IMR-90 (cell line): ENCODE measurements at regions not wholly inside any gene's neighbourhood (a gene's known extent, or its start where the extent isn't known, plus 50 kb on each side); places are given as distances from the start of the nearest gene placed in this dataset.

Experiments
- ATAC-seq: fragments of 200-7000 bp; cut with Tn5 transposase; 2 replicates; pipeline ENCODE4 v1.9.1; 2020; ENCODE audit warnings: low read depth, mild to moderate bottlenecking, moderate library complexity
- BruUV-seq: library from RNA; stranded (reverse); fragments of 400-500 nt; replicated peaks from 2 replicates; lab custom pipeline; 2021; lab: Mats Ljungman, UMichigan
- CTCF ChIA-PET: fragments of 300-600 bp; formaldehyde crosslinking; extraction: SDS; loops from one replicate; lab custom pipeline; 2021; ENCODE audit warnings: antibody characterized with exemption; lab: Yijun Ruan, JAX
- POLR2A ChIA-PET: fragments of 300-600 bp; sonication (Branson Sonifier 250); formaldehyde crosslinking; loops from one replicate; lab custom pipeline; 2022; ENCODE audit warnings: antibody characterized with exemption; ENCODE audit not compliant: unreplicated experiment; lab: Charles Lee
- DNase-seq: peaks from one replicate; pipeline ENCODE4 v3.0.0; 2013
- H2AFZ ChIP-seq: replicated peaks from 2 replicates; pipeline ENCODE3; 2013; ENCODE audit warnings: low read length, mild to moderate bottlenecking; ENCODE audit not compliant: poor library complexity
- H2AK5ac ChIP-seq: 2 replicates; pipeline ENCODE4 v1.6.1; 2013; ENCODE audit warnings: low read depth, low read length, inconsistent platforms
- H2AK9ac ChIP-seq: replicated peaks from 2 replicates; pipeline ENCODE3; 2013; ENCODE audit warnings: mild to moderate bottlenecking, low read depth, low read length, moderate library complexity; ENCODE audit not compliant: poor library complexity
- H2BK120ac ChIP-seq: 2 replicates; pipeline ENCODE4 v1.6.1; 2013; ENCODE audit warnings: low read depth, low read length, inconsistent platforms
- H2BK15ac ChIP-seq: 3 replicates; pipeline ENCODE4 v1.6.1; 2013; ENCODE audit warnings: low read depth, low read length, inconsistent platforms
- H2BK20ac ChIP-seq: 2 replicates; pipeline ENCODE4 v1.6.1; 2013; ENCODE audit warnings: low read depth, mild to moderate bottlenecking, inconsistent platforms, low read length, moderate library complexity
- H2BK5ac ChIP-seq: 2 replicates; pipeline ENCODE4 v1.6.1; 2013; ENCODE audit warnings: mild to moderate bottlenecking, low read depth, low read length, inconsistent platforms; ENCODE audit not compliant: poor library complexity, severe bottlenecking
- H3K14ac ChIP-seq: replicated peaks from 2 replicates; pipeline ENCODE4 v1.6.1; 2013; ENCODE audit warnings: low read depth, low read length, inconsistent platforms
- H3K18ac ChIP-seq: 2 replicates; pipeline ENCODE4 v1.6.1; 2013; ENCODE audit warnings: low read depth, low read length, control low read depth
- H3K23ac ChIP-seq: 2 replicates; pipeline ENCODE4 v1.6.1; 2013; ENCODE audit warnings: low read depth, low read length, inconsistent platforms
- H3K27ac ChIP-seq: 2 replicates; pipeline ENCODE4 v1.5.1; 2013; ENCODE audit warnings: mild to moderate bottlenecking, control low read depth, low read length; ENCODE audit not compliant: insufficient read depth
- H3K27me3 ChIP-seq: 2 replicates; pipeline ENCODE4 v1.6.1; 2013; ENCODE audit warnings: low read length; ENCODE audit not compliant: control insufficient read depth, insufficient read depth
- H3K36me3 ChIP-seq: 2 replicates; pipeline ENCODE4 v1.6.1; 2013; ENCODE audit warnings: low read length, mixed read lengths; ENCODE audit not compliant: control insufficient read depth, insufficient read depth
- H3K4ac ChIP-seq: 2 replicates; pipeline ENCODE4 v1.6.1; 2013; ENCODE audit warnings: low read depth, low read length, inconsistent platforms
- H3K4me1 ChIP-seq: 2 replicates; pipeline ENCODE4 v1.6.1; 2013; ENCODE audit warnings: low read length, mixed read lengths; ENCODE audit not compliant: control insufficient read depth, insufficient read depth
- H3K4me2 ChIP-seq: 2 replicates; pipeline ENCODE4 v1.6.1; 2013; ENCODE audit warnings: low read depth, mild to moderate bottlenecking, control low read depth, low read length, moderate library complexity
- H3K4me3 ChIP-seq: 2 replicates; pipeline ENCODE4 v1.5.1; 2013; ENCODE audit warnings: low read depth, mild to moderate bottlenecking, control low read depth, low read length, moderate library complexity; ENCODE audit not compliant: insufficient read depth
- H3K56ac ChIP-seq: 2 replicates; pipeline ENCODE4 v1.6.1; 2013; ENCODE audit warnings: low read length, inconsistent platforms; ENCODE audit not compliant: insufficient read depth; ENCODE audit errors: extremely low read depth
- H3K79me1 ChIP-seq, 2 experiments: 2 replicates each; pipeline ENCODE4 v1.6.1; 2013; ENCODE audit warnings: low read length in 2 of 2, inconsistent platforms in 1 of 2, low read depth in 1 of 2
- H3K9ac ChIP-seq: 2 replicates; pipeline ENCODE4 v1.6.1; 2013; ENCODE audit warnings: low read depth, low read length, control low read depth
- H3K9me1 ChIP-seq: 2 replicates; pipeline ENCODE4 v1.6.1; 2013; ENCODE audit warnings: low read length, inconsistent platforms; ENCODE audit not compliant: insufficient read depth
- H3K9me3 ChIP-seq: 2 replicates; pipeline ENCODE4 v1.6.1; 2013; ENCODE audit warnings: low read length; ENCODE audit not compliant: control insufficient read depth, insufficient read depth
- H4K20me1 ChIP-seq: 2 replicates; pipeline ENCODE4 v1.6.1; 2013; ENCODE audit warnings: low read length, inconsistent platforms; ENCODE audit not compliant: insufficient read depth
- H4K5ac ChIP-seq: 2 replicates; pipeline ENCODE4 v1.6.1; 2013; ENCODE audit warnings: mild to moderate bottlenecking, low read depth, low read length, control low read depth
- H4K8ac ChIP-seq, 2 experiments: 2 replicates each; pipeline ENCODE4 v1.6.1; 2013; ENCODE audit warnings: low read depth in 2 of 2, low read length in 2 of 2, control low read depth in 1 of 2, inconsistent platforms in 1 of 2
- H4K91ac ChIP-seq: 2 replicates; pipeline ENCODE4 v1.6.1; 2013; ENCODE audit warnings: low read depth, low read length, inconsistent platforms; ENCODE audit not compliant: insufficient read depth
- BHLHE40 ChIP-seq: fragments of 150-350 bp; IDR thresholded peaks from 2 replicates; pipeline ENCODE4 v1.6.1; 2016; ENCODE audit warnings: mild to moderate bottlenecking, low read depth, low read length
- CEBPB ChIP-seq: IDR thresholded peaks from 2 replicates; pipeline ENCODE4 v1.6.1; 2012; ENCODE audit warnings: low read depth, low read length, improper control_type of control experiment
- CHD1 ChIP-seq: IDR thresholded peaks from 2 replicates; pipeline ENCODE4 v1.6.1; 2012; ENCODE audit warnings: low read depth, low read length, improper control_type of control experiment
- CTCF ChIP-seq: conservative IDR thresholded peaks from 2 replicates; pipeline ENCODE4 v1.5.1; 2012; ENCODE audit warnings: mild to moderate bottlenecking, low read depth, low read length, improper control_type of control experiment
- ELK1 ChIP-seq: fragments of 150-350 bp; IDR thresholded peaks from 2 replicates; pipeline ENCODE4 v1.6.1; 2016; ENCODE audit warnings: low read depth, mild to moderate bottlenecking, low read length, moderate library complexity, borderline replicate concordance
- FOS ChIP-seq: fragments of 150-350 bp; IDR thresholded peaks from 2 replicates; pipeline ENCODE4 v1.6.1; 2016; ENCODE audit warnings: low read depth, low read length
- MAFK ChIP-seq: IDR thresholded peaks from 2 replicates; pipeline ENCODE4 v1.6.1; 2012; ENCODE audit warnings: low read depth, low read length, improper control_type of control experiment
- MAZ ChIP-seq: IDR thresholded peaks from 2 replicates; pipeline ENCODE4 v1.6.1; 2012; ENCODE audit warnings: low read depth, mild to moderate bottlenecking, low read length, improper control_type of control experiment, moderate library complexity, borderline replicate concordance
- MXI1 ChIP-seq: IDR thresholded peaks from 2 replicates; pipeline ENCODE4 v1.6.1; 2012; ENCODE audit warnings: low read depth, mild to moderate bottlenecking, low read length, moderate library complexity, borderline replicate concordance
- NFE2L2 ChIP-seq: fragments of 150-350 bp; IDR thresholded peaks from 2 replicates; pipeline ENCODE4 v1.6.1; 2016; ENCODE audit warnings: low read depth, mild to moderate bottlenecking, low read length
- POLR2A ChIP-seq: IDR thresholded peaks from 2 replicates; pipeline ENCODE4 v1.6.1; 2012; ENCODE audit warnings: mild to moderate bottlenecking, low read depth, low read length
- RAD21 ChIP-seq: IDR thresholded peaks from 2 replicates; pipeline ENCODE4 v1.6.1; 2012; ENCODE audit warnings: low read length, improper control_type of control experiment
- RCOR1 ChIP-seq: IDR thresholded peaks from 2 replicates; pipeline ENCODE4 v1.6.1; 2012; ENCODE audit warnings: mild to moderate bottlenecking, low read length, improper control_type of control experiment; ENCODE audit not compliant: insufficient replicate concordance
- RFX5 ChIP-seq: IDR thresholded peaks from 2 replicates; pipeline ENCODE4 v1.8.0; 2012; ENCODE audit warnings: low read depth, mild to moderate bottlenecking, low read length, moderate library complexity
- SMC3 ChIP-seq: fragments of 150-350 bp; IDR thresholded peaks from 2 replicates; pipeline ENCODE4 v1.6.1; 2016; ENCODE audit warnings: low read depth, mild to moderate bottlenecking, antibody characterized with exemption, low read length, moderate library complexity
- USF2 ChIP-seq: fragments of 150-350 bp; IDR thresholded peaks from 2 replicates; pipeline ENCODE4 v1.6.1; 2017; ENCODE audit warnings: mild to moderate bottlenecking, antibody characterized with exemption, low read length, low read depth
- WGBS, 2 experiments: methylation state at CpG; one replicate each; pipeline versions ENCODE4 v1.1.5 to v1.1.7; 2013; ENCODE audit warnings: missing lambda C conversion rate in 2 of 2; ENCODE audit not compliant: insufficient read length in 1 of 2; ENCODE audit errors: extremely low coverage in 2 of 2; 5-methylcytosine and 5-hydroxymethylcytosine counted together
- dilution Hi-C: fragments of 300-500 bp; cut with HindIII; formaldehyde crosslinking; loops from one replicate; pipeline ENCODE4 v1.14.3; 2018; ENCODE audit warnings: low sequenced_read_pairs; ENCODE audit not compliant: unreplicated experiment
- in situ Hi-C: fragments of 300-500 bp; cut with MboI; formaldehyde crosslinking; loops from 3 replicates; pipeline ENCODE4 v1.14.3; 2019; ENCODE audit warnings: low sequenced_read_pairs, inconsistent platforms, mixed read lengths
- intact Hi-C: fragments of 100-400 bp; cut with micrococcal nuclease; formaldehyde crosslinking; loops from 2 replicates; pipeline ENCODE4 v1.10.0; 2022

GRCh38 chr2:57907411-57907810 lies 139.2 kb upstream of the VRK2 start:
- Histone ChIP-seq H3K18ac (no peak overlapping the region), H3K79me1 (no peaks in the 10 kb centered on the region), H2BK5ac (no peak overlapping the region), H3K27ac (no peak overlapping the region), H2AK9ac (no peak overlapping the region), H2AK5ac (no peak overlapping the region), H4K8ac (no peak overlapping the region), H3K56ac (no peak overlapping the region), H3K36me3 (no peaks in the 10 kb centered on the region), H3K23ac (no peak overlapping the region), H3K4me3 (no peak overlapping the region), H2AFZ (no peak overlapping the region), H3K9me3 (no peaks in the 10 kb centered on the region), H2BK20ac (no peak overlapping the region), H2BK120ac (no peak overlapping the region), H3K4ac (no peak overlapping the region), H3K9ac (no peak overlapping the region), H2BK15ac (no peak overlapping the region), H3K4me1 (no peaks in the 10 kb centered on the region), H4K91ac (no peak overlapping the region), H4K20me1 (no peaks in the 10 kb centered on the region), H4K5ac (no peak overlapping the region), H3K4me2 (no peak overlapping the region), H3K14ac (no peak overlapping the region), H3K9me1 (no peaks in the 10 kb centered on the region), H3K27me3 (no peaks in the 10 kb centered on the region)
- no TSS peak for BruUV-seq
- ATAC-seq (no peak), DNase-seq (no peak)
- dilution Hi-C loops = no loop called here
- intact Hi-C loops = loop anchor here (2.0 to 10.0 kb wide), 6 partner anchors 200 to 773 kb away; partner anchors contain the start of gene FANCL
- no peak for TF ChIP-seq NFE2L2
- no peak for TF ChIP-seq ELK1
- TF ChIP-seq CTCF = no peak
- TF ChIP-seq CHD1 = no peak
- TF ChIP-seq RAD21 = no peak
- TF ChIP-seq POLR2A = no peak
- TF ChIP-seq RFX5 = no peak
- TF ChIP-seq RCOR1 = no peak
- TF ChIP-seq MXI1 = no peak
- TF ChIP-seq USF2 = no peak
- TF ChIP-seq MAFK = no peak
- no peak for TF ChIP-seq FOS
- no peak for TF ChIP-seq SMC3
- TF ChIP-seq CEBPB = no peak
- no peak for TF ChIP-seq BHLHE40
- TF ChIP-seq MAZ = no peak
- in situ Hi-C loops = loop anchor here (10.0 kb wide), 1 partner anchor 527 kb away; no protein-coding TSS in a partner anchor
- 29% methylated on average over 1 of the region's 1 CpG; no CpG with 5 or more reads in 1 of the 2 experiments for WGBS, 2 experiments
- ChIA-PET POLR2A (no interaction called here), CTCF (no interaction called here)
